ENCODE measurements at regions not wholly inside any gene's neighbourhood (a gene's known extent, or its start where the extent isn't known, plus 50 kb on each side); places are given as distances from the start of the nearest gene placed in this dataset.

GRCh38 chr2:152870239-152870638, 151.8 kb downstream of the ARL6IP6 start:
- TF ChIP-seq, protein P1, sequence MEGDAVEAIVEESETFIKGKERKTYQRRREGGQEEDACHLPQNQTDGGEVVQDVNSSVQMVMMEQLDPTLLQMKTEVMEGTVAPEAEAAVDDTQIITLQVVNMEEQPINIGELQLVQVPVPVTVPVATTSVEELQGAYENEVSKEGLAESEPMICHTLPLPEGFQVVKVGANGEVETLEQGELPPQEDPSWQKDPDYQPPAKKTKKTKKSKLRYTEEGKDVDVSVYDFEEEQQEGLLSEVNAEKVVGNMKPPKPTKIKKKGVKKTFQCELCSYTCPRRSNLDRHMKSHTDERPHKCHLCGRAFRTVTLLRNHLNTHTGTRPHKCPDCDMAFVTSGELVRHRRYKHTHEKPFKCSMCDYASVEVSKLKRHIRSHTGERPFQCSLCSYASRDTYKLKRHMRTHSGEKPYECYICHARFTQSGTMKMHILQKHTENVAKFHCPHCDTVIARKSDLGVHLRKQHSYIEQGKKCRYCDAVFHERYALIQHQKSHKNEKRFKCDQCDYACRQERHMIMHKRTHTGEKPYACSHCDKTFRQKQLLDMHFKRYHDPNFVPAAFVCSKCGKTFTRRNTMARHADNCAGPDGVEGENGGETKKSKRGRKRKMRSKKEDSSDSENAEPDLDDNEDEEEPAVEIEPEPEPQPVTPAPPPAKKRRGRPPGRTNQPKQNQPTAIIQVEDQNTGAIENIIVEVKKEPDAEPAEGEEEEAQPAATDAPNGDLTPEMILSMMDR (conservative IDR thresholded peaks at IDR 0.05) = no peak
- no peak for TF ChIP-seq EZH2 (IDR thresholded peaks at IDR 0.05; ENCODE audit: low read depth)
